Hematopoietic multipotent progenitor cell treated with erythropoietin and hydrocortisone succinate and interleukin-3 and kit ligand, for 6 days (in vitro differentiated cells): ENCODE measurements at regions not wholly inside any gene's neighbourhood (a gene's known extent, or its start where the extent isn't known, plus 50 kb on each side); places are given as distances from the start of the nearest gene placed in this dataset.
"Not testable (repeated sequence)": the region's sequence is repeated elsewhere in the genome, so short reads cannot be mapped to it uniquely, and the experiment has no call there.

Experiments used
- DNase-seq: peaks from one replicate; pipeline ENCODE4 v3.0.0-alpha.2; 2015

GRCh38 chr18:104264-104663, 54.1 kb upstream of the USP14 start:
- not testable (repeated sequence) for DNase-seq

- DNase-seq = peak; percentile 14
These were observed 53.0 kb upstream of the USP14 start for GRCh38 chr18:105161-106053.

- DNase-seq = not testable (repeated sequence)
These were observed 52.1 kb upstream of the USP14 start for GRCh38 chr18:106054-106851.

- DNase-seq = not testable (repeated sequence)
These were observed 51.4 kb upstream of the USP14 start for GRCh38 chr18:106868-107384.

GRCh38 chr18:107464-107863, 50.9 kb upstream of the USP14 start:
- peak; percentile 35 for DNase-seq

- not testable (repeated sequence) for DNase-seq
These were observed 50.3 kb upstream of the USP14 start for GRCh38 chr18:107947-108664.
